Adrenal gland (tissue), 5 donors: ENCODE measurements at regions not wholly inside any gene's neighbourhood (a gene's known extent, or its start where the extent isn't known, plus 50 kb on each side); places are given as distances from the start of the nearest gene placed in this dataset.

Experiments
- POLR2A ChIP-seq, 2 donors: fragments of 450-650 bp; IDR thresholded peaks; one replicate each; pipeline ENCODE4 v1.6.1; 2017; ENCODE audit warnings: antibody characterized with exemption in 2 of 2, mild to moderate bottlenecking in 2 of 2, moderate library complexity in 1 of 2
- TF ChIP-seq, protein P1 (sequence below), 6 experiments: fragments of 450-650 bp in 4 of 6; fragments of 200-600 bp in 2 of 6; sonication (generic) in 1 of 6; IDR thresholded peaks; 1 replicate in 5 of 6; 2 replicates in 1 of 6; pipeline versions ENCODE4 v1.5.1 to v1.8.0; 2016 to 2021; ENCODE audit warnings: antibody characterized with exemption in 6 of 6, mild to moderate bottlenecking in 2 of 6, moderate library complexity in 1 of 6
- donor health status: DM: no; HTN: no; CAD: no.

DNA sequence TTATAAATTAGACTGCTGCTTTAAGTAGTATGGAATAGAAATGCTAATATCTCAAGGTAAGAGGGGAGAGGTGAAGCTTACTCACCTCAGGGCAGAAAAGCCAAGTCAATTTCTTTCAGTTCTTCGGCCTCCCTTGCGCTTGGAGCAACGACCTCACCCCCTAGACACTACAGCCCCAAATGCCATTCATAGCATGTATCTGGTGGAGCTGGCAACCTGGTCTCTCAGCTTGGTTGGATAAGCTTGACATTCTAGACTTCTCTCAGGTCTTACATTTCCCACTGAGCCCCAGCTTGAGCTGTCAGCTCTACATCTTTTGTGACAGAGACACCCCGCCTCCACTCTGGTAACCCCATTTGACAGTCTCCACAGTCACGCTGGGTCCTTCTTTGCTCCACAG lies 154.9 kb downstream of the ZNF608 start:
- TF ChIP-seq, protein P1, sequence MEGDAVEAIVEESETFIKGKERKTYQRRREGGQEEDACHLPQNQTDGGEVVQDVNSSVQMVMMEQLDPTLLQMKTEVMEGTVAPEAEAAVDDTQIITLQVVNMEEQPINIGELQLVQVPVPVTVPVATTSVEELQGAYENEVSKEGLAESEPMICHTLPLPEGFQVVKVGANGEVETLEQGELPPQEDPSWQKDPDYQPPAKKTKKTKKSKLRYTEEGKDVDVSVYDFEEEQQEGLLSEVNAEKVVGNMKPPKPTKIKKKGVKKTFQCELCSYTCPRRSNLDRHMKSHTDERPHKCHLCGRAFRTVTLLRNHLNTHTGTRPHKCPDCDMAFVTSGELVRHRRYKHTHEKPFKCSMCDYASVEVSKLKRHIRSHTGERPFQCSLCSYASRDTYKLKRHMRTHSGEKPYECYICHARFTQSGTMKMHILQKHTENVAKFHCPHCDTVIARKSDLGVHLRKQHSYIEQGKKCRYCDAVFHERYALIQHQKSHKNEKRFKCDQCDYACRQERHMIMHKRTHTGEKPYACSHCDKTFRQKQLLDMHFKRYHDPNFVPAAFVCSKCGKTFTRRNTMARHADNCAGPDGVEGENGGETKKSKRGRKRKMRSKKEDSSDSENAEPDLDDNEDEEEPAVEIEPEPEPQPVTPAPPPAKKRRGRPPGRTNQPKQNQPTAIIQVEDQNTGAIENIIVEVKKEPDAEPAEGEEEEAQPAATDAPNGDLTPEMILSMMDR (IDR thresholded peaks at IDR 0.05): no peak
- TF ChIP-seq POLR2A (IDR thresholded peaks at IDR 0.05): no peak
